ENCODE measurements at regions not wholly inside any gene's neighbourhood (a gene's known extent, or its start where the extent isn't known, plus 50 kb on each side); places are given as distances from the start of the nearest gene placed in this dataset.

- no peak for DNase-seq (ENCODE audit: low spot score)
These were observed 255.5 kb upstream of the SESN3 start for GRCh38 chr11:95486466-95486865.

GRCh38 chr11:95485115-95485900, 254.3 kb upstream of the SESN3 start:
- no peak for DNase-seq (ENCODE audit: low spot score)

DNA sequence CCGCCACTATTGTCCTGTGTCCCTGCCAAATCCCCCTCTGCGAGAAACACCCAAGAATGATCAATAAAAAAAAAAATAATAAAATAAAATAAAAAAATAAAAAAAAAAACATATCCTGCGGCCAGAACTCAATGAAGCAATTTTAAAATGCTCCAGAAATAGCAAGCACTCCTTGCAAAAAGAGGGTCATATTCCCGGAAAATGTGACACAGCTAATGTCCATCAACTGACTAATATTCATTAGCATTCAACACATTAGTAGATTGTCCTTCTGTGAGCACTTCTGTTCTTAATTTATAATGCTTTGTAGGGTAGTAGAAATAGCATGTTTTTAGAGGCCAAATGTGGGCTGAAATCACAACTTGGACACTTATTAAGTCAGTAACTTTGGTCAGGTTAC, 252.3 kb upstream of the SESN3 start:
- no peak for DNase-seq (ENCODE audit: low spot score)

- DNase-seq (ENCODE audit: low spot score) = no peak
These were observed 247.0 kb upstream of the SESN3 start for GRCh38 chr11:95478003-95478402.

DNA sequence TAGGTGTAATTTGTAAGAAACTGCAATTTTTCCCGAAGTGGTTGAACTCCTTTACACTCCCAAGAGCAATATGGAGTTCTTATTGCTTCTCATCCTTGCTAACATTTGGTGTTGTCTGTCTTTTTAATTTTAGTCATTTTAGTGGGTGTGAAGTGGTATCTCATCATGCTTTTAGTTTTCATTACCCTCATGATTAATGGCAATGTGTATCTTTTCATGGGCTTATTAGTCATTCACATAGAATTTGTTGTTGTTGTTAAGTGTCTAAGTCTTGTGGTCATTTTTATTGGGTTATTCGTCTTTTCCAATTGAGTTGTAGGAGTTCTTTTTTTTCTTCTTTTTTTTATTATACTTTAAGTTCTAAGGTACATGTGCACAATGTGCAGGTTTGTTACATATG, 238.3 kb upstream of the SESN3 start:
- DNase-seq (ENCODE audit: low spot score) = no peak

- DNase-seq (ENCODE audit: low spot score) = no peak
These were observed 235.4 kb upstream of the SESN3 start for GRCh38 chr11:95466416-95466815.

GRCh38 chr11:95465887-95466286, 234.9 kb upstream of the SESN3 start:
- peak; percentile 47 for DNase-seq (ENCODE audit: low spot score)

DNA sequence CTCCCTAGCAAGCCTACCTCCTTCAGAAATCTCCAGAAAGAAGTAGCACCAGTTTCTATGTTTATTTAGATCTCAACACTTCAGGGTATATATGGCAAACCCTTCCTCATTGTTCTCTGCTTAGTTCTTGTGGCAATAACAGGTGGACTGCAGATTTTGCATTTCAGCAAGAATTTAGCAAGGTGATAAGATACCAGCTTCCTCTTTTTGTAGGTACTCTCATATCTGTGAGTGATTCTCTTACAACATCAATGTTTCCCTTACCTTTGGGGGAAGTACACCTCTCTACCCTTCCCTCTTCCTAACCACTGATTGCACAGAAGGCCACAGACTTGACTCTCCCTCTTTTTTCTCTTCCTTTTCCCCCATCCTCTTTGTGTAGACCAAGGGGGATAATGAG, 230.9 kb upstream of the SESN3 start:
- no peak for DNase-seq (ENCODE audit: low spot score)

DNA sequence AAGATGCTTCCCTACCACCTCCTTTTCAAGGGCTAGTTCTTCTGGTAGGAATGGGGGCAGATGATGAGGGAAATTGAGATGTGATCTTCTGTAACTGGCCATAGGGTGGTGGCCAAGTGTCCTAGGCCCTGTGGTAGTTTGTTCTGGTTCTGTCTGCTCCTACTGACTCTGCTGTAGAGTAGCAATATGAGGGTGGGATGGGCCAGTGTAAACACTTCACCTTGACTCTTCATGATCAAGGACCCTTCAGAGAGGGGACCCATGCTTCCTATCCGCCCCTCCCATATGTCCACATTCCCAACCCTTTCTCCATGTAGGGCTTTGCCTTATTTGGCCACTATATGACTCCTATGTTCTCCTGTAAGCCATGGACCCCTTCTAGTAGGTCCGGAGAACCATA, 230.3 kb upstream of the SESN3 start:
- DNase-seq (ENCODE audit: low spot score) = no peak

- DNase-seq (ENCODE audit: low spot score) = peak; percentile 74
These were observed 228.5 kb upstream of the SESN3 start for GRCh38 chr11:95459291-95460042.

DNA sequence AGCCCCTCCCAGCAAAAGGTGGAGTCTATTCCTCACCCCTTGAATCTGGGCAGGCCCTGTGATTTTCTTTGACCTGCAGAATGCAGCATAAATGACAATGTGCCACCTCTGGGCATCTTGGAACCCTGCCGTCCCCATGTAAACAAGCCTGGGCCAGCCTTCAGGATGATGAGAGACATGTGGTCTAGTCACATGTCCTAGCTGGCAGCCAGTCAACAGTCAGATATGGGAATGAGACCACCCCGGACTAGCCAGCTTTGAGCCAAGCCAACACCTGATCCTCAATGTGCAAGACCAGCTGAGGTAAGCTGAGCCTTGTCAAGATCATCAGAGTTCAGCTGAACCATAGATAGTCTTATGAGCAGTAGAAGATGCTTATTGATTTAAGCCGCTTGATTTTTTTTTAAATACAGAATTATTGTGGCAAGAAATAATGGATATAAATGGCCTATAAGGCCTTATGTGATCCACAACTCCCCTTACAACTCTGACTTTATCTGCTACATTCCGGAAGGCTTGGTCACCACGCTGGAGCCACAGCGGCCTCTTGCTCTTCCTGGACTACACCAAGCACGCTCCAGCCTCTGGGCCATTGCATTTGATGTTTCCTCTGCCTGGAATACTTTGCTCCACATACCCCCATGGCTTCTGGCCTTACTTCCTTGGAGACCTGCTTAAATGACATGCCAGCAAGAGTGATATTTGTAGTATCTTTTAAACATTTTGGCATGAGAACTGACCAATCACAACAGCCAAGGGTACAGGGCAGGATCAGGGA, 225.9 kb upstream of the SESN3 start:
- no peak for DNase-seq (ENCODE audit: low spot score)

- DNase-seq (ENCODE audit: low spot score) = no peak
These were observed 224.4 kb upstream of the SESN3 start for GRCh38 chr11:95455228-95455970.

GRCh38 chr11:95453616-95454171, 222.7 kb upstream of the SESN3 start:
- no peak for DNase-seq (ENCODE audit: low spot score)

- DNase-seq (ENCODE audit: low spot score) = no peak
These were observed 220.7 kb upstream of the SESN3 start for GRCh38 chr11:95451682-95452081.

- no peak for DNase-seq (ENCODE audit: low spot score)
These were observed 220.3 kb upstream of the SESN3 start for GRCh38 chr11:95451261-95451660.

DNA sequence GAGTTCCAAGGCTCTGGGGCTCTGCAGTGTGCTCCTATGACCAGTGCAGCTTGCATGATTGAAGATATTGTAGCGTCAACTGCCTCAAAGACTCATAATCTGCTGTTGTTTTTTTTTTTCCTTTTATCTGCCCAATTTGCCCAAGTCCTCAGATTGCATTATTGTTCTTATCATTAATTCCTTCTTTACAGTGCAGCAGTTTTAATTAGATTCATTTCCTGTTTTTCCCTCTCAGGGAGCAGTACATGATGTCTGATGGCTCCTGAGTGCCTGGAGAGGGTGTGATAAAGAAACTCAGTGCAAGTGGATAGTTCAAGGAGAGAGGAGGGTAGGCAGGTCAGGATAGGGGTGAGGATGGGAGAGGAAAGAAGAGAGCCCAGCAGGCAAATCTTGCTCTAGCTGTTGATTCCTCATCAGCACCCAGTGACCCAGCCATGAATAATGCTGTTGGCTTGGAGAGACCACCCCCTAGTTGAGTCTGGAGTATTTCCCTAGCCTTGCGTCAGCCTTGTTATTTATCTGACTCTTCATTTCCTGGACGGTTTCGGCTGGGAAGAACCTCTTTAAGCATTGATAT, 219.6 kb upstream of the SESN3 start:
- peak; percentile 33 for DNase-seq (ENCODE audit: low spot score)

- DNase-seq (ENCODE audit: low spot score) = no peak
These were observed 214.8 kb upstream of the SESN3 start for GRCh38 chr11:95445746-95446333.

DNA sequence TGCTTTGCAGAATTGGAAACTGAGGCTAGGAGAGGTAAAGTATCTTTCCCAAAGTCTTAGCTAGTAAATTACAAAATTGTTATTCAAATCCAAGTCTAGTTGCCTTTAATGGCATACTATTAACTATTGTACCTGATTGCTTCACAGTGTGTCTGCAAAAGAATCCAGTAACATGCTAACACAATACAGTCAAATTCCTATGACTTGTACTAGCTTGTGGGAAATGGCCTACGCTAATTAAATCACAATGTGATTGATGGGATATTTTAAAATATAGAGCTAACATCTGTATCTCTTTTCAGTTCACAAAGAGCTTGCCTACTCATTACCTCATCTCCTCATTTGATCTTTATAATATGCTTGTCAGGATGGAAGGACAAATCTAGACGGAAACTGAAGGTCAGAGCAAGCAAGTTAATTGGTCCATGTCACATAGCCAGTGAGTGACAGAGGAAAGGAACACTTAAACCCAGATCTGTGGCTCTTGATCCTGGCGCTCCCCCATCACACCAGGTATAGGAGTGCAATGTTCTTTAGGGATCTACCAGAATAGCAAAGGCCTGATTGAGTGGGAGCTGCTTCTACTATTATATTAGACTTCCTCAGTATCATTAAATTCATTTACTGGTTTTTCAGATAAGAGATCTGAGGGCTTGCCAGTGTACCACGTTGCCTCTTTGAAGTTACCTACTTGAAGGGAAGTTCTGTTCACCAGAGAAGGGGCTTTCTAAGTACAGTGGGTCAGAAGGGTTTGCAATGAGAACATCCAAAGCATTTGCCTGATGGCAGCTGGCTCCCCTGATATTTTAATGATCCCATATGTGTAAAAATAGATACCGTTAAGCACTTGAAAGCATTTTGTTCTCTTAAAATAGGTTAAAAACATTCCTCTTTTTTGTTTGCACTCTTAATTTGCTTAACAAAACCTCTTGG, 213.6 kb upstream of the SESN3 start:
- DNase-seq (ENCODE audit: low spot score) = peak; percentile 34

DNA sequence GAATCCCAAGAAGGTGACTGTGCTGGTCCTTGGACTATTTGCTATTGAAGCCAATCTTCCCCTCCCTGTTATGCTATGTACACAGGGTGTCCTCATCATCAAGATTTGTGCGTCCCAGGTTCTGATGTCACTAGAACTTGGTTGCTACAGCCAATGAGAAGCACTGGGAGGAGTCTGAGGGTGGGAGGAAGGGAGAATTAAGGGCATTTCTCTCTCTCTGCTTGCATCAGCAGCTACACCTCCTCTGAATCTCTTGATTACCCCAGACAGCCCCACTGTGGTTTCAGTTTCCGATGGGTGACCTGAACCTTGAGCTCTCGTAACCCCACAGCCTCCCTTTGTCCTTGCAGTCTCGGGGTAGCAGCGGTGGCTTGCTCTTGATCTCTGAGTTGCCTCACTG, 212.4 kb upstream of the SESN3 start:
- DNase-seq (ENCODE audit: low spot score) = no peak

Data from SK-N-DZ (cell line).